ENCODE measurements at regions not wholly inside any gene's neighbourhood (a gene's known extent, or its start where the extent isn't known, plus 50 kb on each side); places are given as distances from the start of the nearest gene placed in this dataset.

GRCh38 chr5:96601715-96602244, 60.4 kb upstream of the CAST start:
- Histone ChIP-seq H3K79me2 (ENCODE audit: control insufficient read depth, low read length) (no peaks in the 10 kb centered on the region), H3K27ac (ENCODE audit: low read depth, low read length) (no peak overlapping the region), H3K4me2 (ENCODE audit: low read length) (no peak overlapping the region)

DNA sequence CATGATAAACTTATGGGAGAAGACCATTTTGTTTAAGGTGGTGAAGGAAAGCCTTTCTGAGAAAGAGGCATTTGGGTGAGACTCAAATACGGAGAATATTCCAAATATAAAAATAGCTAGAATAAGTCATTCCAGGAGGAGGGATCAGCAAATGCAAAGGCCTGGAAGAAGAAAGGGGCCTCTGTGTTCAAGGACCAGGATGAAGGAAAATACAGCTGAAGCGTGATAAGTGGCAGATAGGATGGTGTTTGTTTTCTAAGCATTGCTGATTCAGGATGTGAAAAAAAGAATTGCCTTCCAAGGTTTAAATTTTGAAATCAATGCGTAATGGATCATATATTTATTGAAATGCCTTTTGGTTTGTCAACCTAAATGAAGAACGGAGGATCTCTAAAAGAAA, 59.4 kb upstream of the CAST start:
- no peak overlapping the region for H3K27ac ChIP-seq (ENCODE audit: low read depth, low read length)
- no peak overlapping the region for H3K4me2 ChIP-seq (ENCODE audit: low read length)
- H4K20me1 ChIP-seq (ENCODE audit: control insufficient read depth, insufficient read depth, low read depth, low read length): no peaks in the 10 kb centered on the region
- no peak for TF ChIP-seq CTCF (IDR thresholded peaks at IDR 0.05; ENCODE audit: low read depth, low read length, poor library complexity, severe bottlenecking)
- TF ChIP-seq EZH2phosphoT487 (IDR thresholded peaks at IDR 0.05; ENCODE audit: borderline replicate concordance, low read length): no peak
- H3F3A ChIP-seq (ENCODE audit: control insufficient read depth, insufficient read depth): no peaks in the 10 kb centered on the region
- no peaks in the 10 kb centered on the region for H3K9me2 ChIP-seq (replicated peaks; ENCODE audit: control insufficient read depth, low read length)
- no peaks in the 10 kb centered on the region for H3K4me1 ChIP-seq (ENCODE audit: control insufficient read depth, low read length)
- H3K79me2 ChIP-seq (ENCODE audit: control insufficient read depth, low read length): no peaks in the 10 kb centered on the region
- H3K36me3 ChIP-seq (ENCODE audit: control insufficient read depth, low read length): no peaks in the 10 kb centered on the region
- H3K9me3 ChIP-seq (ENCODE audit: control insufficient read depth, insufficient read depth, low read length): no peaks in the 10 kb centered on the region
- H3K4me3 ChIP-seq (ENCODE audit: low read length): no peak overlapping the region
- H3K27me3 ChIP-seq (ENCODE audit: control insufficient read depth, low read length): peaks cover 3% of the 10 kb centered on the region; the same call in 1 of the 2 replicates

More at GRCh38 chr5:96601715-96602244, 60.4 kb upstream of the CAST start:
- TF ChIP-seq EZH2phosphoT487 (IDR thresholded peaks at IDR 0.05; ENCODE audit: borderline replicate concordance, low read length) (no peak), CTCF (IDR thresholded peaks at IDR 0.05; ENCODE audit: low read depth, low read length, poor library complexity, severe bottlenecking) (peak; percentile 73)
- Histone ChIP-seq H3K36me3 (ENCODE audit: control insufficient read depth, low read length) (no peaks in the 10 kb centered on the region), H3K4me3 (ENCODE audit: low read length) (no peak overlapping the region), H3K4me1 (ENCODE audit: control insufficient read depth, low read length) (no peaks in the 10 kb centered on the region), H3F3A (ENCODE audit: control insufficient read depth, insufficient read depth) (no peaks in the 10 kb centered on the region), H4K20me1 (ENCODE audit: control insufficient read depth, insufficient read depth, low read depth, low read length) (no peaks in the 10 kb centered on the region), H3K27me3 (ENCODE audit: control insufficient read depth, low read length) (peaks cover 3% of the 10 kb centered on the region; the same call in 1 of the 2 replicates), H3K9me2 (replicated peaks; ENCODE audit: control insufficient read depth, low read length) (no peaks in the 10 kb centered on the region), H3K9me3 (ENCODE audit: control insufficient read depth, insufficient read depth, low read length) (no peaks in the 10 kb centered on the region)

DNA sequence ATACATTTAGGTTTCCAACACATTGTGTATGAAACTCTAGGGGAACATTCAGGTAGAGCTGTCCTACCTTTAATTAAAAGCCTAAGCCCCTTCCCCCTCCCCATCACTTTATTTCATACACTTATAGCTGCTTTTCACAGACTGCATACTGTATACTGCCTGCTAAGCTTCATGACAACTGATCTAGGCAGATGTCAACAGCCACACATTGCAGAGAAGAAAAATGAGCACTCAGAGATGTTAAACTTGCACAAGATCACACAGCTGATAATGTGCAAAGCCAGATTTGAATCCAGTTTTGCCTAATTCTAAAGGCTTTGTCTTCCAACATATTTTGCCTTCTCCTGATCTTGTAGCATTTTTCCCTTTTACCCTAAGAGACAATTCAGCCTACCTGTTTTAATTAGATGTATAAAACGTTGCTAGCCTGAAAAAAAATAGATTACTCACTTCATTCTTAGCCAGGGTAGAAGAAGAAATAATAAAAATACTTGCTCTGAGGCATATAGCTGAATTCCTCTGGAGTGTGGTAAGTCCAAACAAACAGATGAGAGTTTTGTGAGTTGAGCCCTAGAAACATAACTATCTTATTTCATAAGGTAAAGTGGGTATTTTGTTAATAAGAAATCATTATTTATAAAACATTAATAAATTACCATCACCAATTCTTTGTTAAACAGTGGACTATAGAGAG, 56.9 kb upstream of the CAST start:
- no peak overlapping the region for H3K27ac ChIP-seq (ENCODE audit: low read depth, low read length)
- H4K20me1 ChIP-seq (ENCODE audit: control insufficient read depth, insufficient read depth, low read depth, low read length): no peaks in the 10 kb centered on the region
- TF ChIP-seq EZH2phosphoT487 (IDR thresholded peaks at IDR 0.05; ENCODE audit: borderline replicate concordance, low read length) (no peak), CTCF (IDR thresholded peaks at IDR 0.05; ENCODE audit: low read depth, low read length, poor library complexity, severe bottlenecking) (no peak)
- H3K36me3 ChIP-seq (ENCODE audit: control insufficient read depth, low read length): no peaks in the 10 kb centered on the region
- H3K4me2 ChIP-seq (ENCODE audit: low read length): no peak overlapping the region
- H3K4me1 ChIP-seq (ENCODE audit: control insufficient read depth, low read length): no peaks in the 10 kb centered on the region
- H3K27me3 ChIP-seq (ENCODE audit: control insufficient read depth, low read length): peaks cover 8% of the 10 kb centered on the region; the same call in 1 of the 2 replicates
- no peaks in the 10 kb centered on the region for H3K79me2 ChIP-seq (ENCODE audit: control insufficient read depth, low read length)
- no peaks in the 10 kb centered on the region for H3K9me3 ChIP-seq (ENCODE audit: control insufficient read depth, insufficient read depth, low read length)
- H3K4me3 ChIP-seq (ENCODE audit: low read length): no peak overlapping the region
- H3F3A ChIP-seq (ENCODE audit: control insufficient read depth, insufficient read depth): no peaks in the 10 kb centered on the region
- no peaks in the 10 kb centered on the region for H3K9me2 ChIP-seq (replicated peaks; ENCODE audit: control insufficient read depth, low read length)

All from DOHH2 (cell line).